IMR-90 (cell line): ENCODE measurements at regions not wholly inside any gene's neighbourhood (a gene's known extent, or its start where the extent isn't known, plus 50 kb on each side); places are given as distances from the start of the nearest gene placed in this dataset.

Source experiments
- ATAC-seq: fragments of 200-7000 bp; cut with Tn5 transposase; 2 replicates; pipeline ENCODE4 v1.9.1; 2020; ENCODE audit warnings: low read depth, mild to moderate bottlenecking, moderate library complexity
- BruUV-seq: library from RNA; stranded (reverse); fragments of 400-500 nt; replicated peaks from 2 replicates; lab custom pipeline; 2021; lab: Mats Ljungman, UMichigan
- CTCF ChIA-PET: fragments of 300-600 bp; formaldehyde crosslinking; extraction: SDS; loops from one replicate; lab custom pipeline; 2021; ENCODE audit warnings: antibody characterized with exemption; lab: Yijun Ruan, JAX
- POLR2A ChIA-PET: fragments of 300-600 bp; sonication (Branson Sonifier 250); formaldehyde crosslinking; loops from one replicate; lab custom pipeline; 2022; ENCODE audit warnings: antibody characterized with exemption; ENCODE audit not compliant: unreplicated experiment; lab: Charles Lee
- DNase-seq: peaks from one replicate; pipeline ENCODE4 v3.0.0; 2013
- H2AFZ ChIP-seq: replicated peaks from 2 replicates; pipeline ENCODE3; 2013; ENCODE audit warnings: low read length, mild to moderate bottlenecking; ENCODE audit not compliant: poor library complexity
- H2AK5ac ChIP-seq: 2 replicates; pipeline ENCODE4 v1.6.1; 2013; ENCODE audit warnings: low read depth, low read length, inconsistent platforms
- H2AK9ac ChIP-seq: replicated peaks from 2 replicates; pipeline ENCODE3; 2013; ENCODE audit warnings: mild to moderate bottlenecking, low read depth, low read length, moderate library complexity; ENCODE audit not compliant: poor library complexity
- H2BK120ac ChIP-seq: 2 replicates; pipeline ENCODE4 v1.6.1; 2013; ENCODE audit warnings: low read depth, low read length, inconsistent platforms
- H2BK15ac ChIP-seq: 3 replicates; pipeline ENCODE4 v1.6.1; 2013; ENCODE audit warnings: low read depth, low read length, inconsistent platforms
- H2BK20ac ChIP-seq: 2 replicates; pipeline ENCODE4 v1.6.1; 2013; ENCODE audit warnings: low read depth, mild to moderate bottlenecking, inconsistent platforms, low read length, moderate library complexity
- H2BK5ac ChIP-seq: 2 replicates; pipeline ENCODE4 v1.6.1; 2013; ENCODE audit warnings: mild to moderate bottlenecking, low read depth, low read length, inconsistent platforms; ENCODE audit not compliant: poor library complexity, severe bottlenecking
- H3K14ac ChIP-seq: replicated peaks from 2 replicates; pipeline ENCODE4 v1.6.1; 2013; ENCODE audit warnings: low read depth, low read length, inconsistent platforms
- H3K18ac ChIP-seq: 2 replicates; pipeline ENCODE4 v1.6.1; 2013; ENCODE audit warnings: low read depth, low read length, control low read depth
- H3K23ac ChIP-seq: 2 replicates; pipeline ENCODE4 v1.6.1; 2013; ENCODE audit warnings: low read depth, low read length, inconsistent platforms
- H3K27ac ChIP-seq: 2 replicates; pipeline ENCODE4 v1.5.1; 2013; ENCODE audit warnings: mild to moderate bottlenecking, control low read depth, low read length; ENCODE audit not compliant: insufficient read depth
- H3K27me3 ChIP-seq: 2 replicates; pipeline ENCODE4 v1.6.1; 2013; ENCODE audit warnings: low read length; ENCODE audit not compliant: control insufficient read depth, insufficient read depth
- H3K36me3 ChIP-seq: 2 replicates; pipeline ENCODE4 v1.6.1; 2013; ENCODE audit warnings: low read length, mixed read lengths; ENCODE audit not compliant: control insufficient read depth, insufficient read depth
- H3K4ac ChIP-seq: 2 replicates; pipeline ENCODE4 v1.6.1; 2013; ENCODE audit warnings: low read depth, low read length, inconsistent platforms
- H3K4me1 ChIP-seq: 2 replicates; pipeline ENCODE4 v1.6.1; 2013; ENCODE audit warnings: low read length, mixed read lengths; ENCODE audit not compliant: control insufficient read depth, insufficient read depth
- H3K4me2 ChIP-seq: 2 replicates; pipeline ENCODE4 v1.6.1; 2013; ENCODE audit warnings: low read depth, mild to moderate bottlenecking, control low read depth, low read length, moderate library complexity
- H3K4me3 ChIP-seq: 2 replicates; pipeline ENCODE4 v1.5.1; 2013; ENCODE audit warnings: low read depth, mild to moderate bottlenecking, control low read depth, low read length, moderate library complexity; ENCODE audit not compliant: insufficient read depth
- H3K56ac ChIP-seq: 2 replicates; pipeline ENCODE4 v1.6.1; 2013; ENCODE audit warnings: low read length, inconsistent platforms; ENCODE audit not compliant: insufficient read depth; ENCODE audit errors: extremely low read depth
- H3K79me1 ChIP-seq, 2 experiments: 2 replicates each; pipeline ENCODE4 v1.6.1; 2013; ENCODE audit warnings: low read length in 2 of 2, inconsistent platforms in 1 of 2, low read depth in 1 of 2
- H3K9ac ChIP-seq: 2 replicates; pipeline ENCODE4 v1.6.1; 2013; ENCODE audit warnings: low read depth, low read length, control low read depth
- H3K9me1 ChIP-seq: 2 replicates; pipeline ENCODE4 v1.6.1; 2013; ENCODE audit warnings: low read length, inconsistent platforms; ENCODE audit not compliant: insufficient read depth
- H3K9me3 ChIP-seq: 2 replicates; pipeline ENCODE4 v1.6.1; 2013; ENCODE audit warnings: low read length; ENCODE audit not compliant: control insufficient read depth, insufficient read depth
- H4K20me1 ChIP-seq: 2 replicates; pipeline ENCODE4 v1.6.1; 2013; ENCODE audit warnings: low read length, inconsistent platforms; ENCODE audit not compliant: insufficient read depth
- H4K5ac ChIP-seq: 2 replicates; pipeline ENCODE4 v1.6.1; 2013; ENCODE audit warnings: mild to moderate bottlenecking, low read depth, low read length, control low read depth
- H4K8ac ChIP-seq, 2 experiments: 2 replicates each; pipeline ENCODE4 v1.6.1; 2013; ENCODE audit warnings: low read depth in 2 of 2, low read length in 2 of 2, control low read depth in 1 of 2, inconsistent platforms in 1 of 2
- H4K91ac ChIP-seq: 2 replicates; pipeline ENCODE4 v1.6.1; 2013; ENCODE audit warnings: low read depth, low read length, inconsistent platforms; ENCODE audit not compliant: insufficient read depth
- BHLHE40 ChIP-seq: fragments of 150-350 bp; IDR thresholded peaks from 2 replicates; pipeline ENCODE4 v1.6.1; 2016; ENCODE audit warnings: mild to moderate bottlenecking, low read depth, low read length
- CEBPB ChIP-seq: IDR thresholded peaks from 2 replicates; pipeline ENCODE4 v1.6.1; 2012; ENCODE audit warnings: low read depth, low read length, improper control_type of control experiment
- CHD1 ChIP-seq: IDR thresholded peaks from 2 replicates; pipeline ENCODE4 v1.6.1; 2012; ENCODE audit warnings: low read depth, low read length, improper control_type of control experiment
- FOS ChIP-seq: fragments of 150-350 bp; IDR thresholded peaks from 2 replicates; pipeline ENCODE4 v1.6.1; 2016; ENCODE audit warnings: low read depth, low read length
- MAFK ChIP-seq: IDR thresholded peaks from 2 replicates; pipeline ENCODE4 v1.6.1; 2012; ENCODE audit warnings: low read depth, low read length, improper control_type of control experiment
- MAZ ChIP-seq: IDR thresholded peaks from 2 replicates; pipeline ENCODE4 v1.6.1; 2012; ENCODE audit warnings: low read depth, mild to moderate bottlenecking, low read length, improper control_type of control experiment, moderate library complexity, borderline replicate concordance
- MXI1 ChIP-seq: IDR thresholded peaks from 2 replicates; pipeline ENCODE4 v1.6.1; 2012; ENCODE audit warnings: low read depth, mild to moderate bottlenecking, low read length, moderate library complexity, borderline replicate concordance
- NFE2L2 ChIP-seq: fragments of 150-350 bp; IDR thresholded peaks from 2 replicates; pipeline ENCODE4 v1.6.1; 2016; ENCODE audit warnings: low read depth, mild to moderate bottlenecking, low read length
- POLR2A ChIP-seq: IDR thresholded peaks from 2 replicates; pipeline ENCODE4 v1.6.1; 2012; ENCODE audit warnings: mild to moderate bottlenecking, low read depth, low read length
- RAD21 ChIP-seq: IDR thresholded peaks from 2 replicates; pipeline ENCODE4 v1.6.1; 2012; ENCODE audit warnings: low read length, improper control_type of control experiment
- RCOR1 ChIP-seq: IDR thresholded peaks from 2 replicates; pipeline ENCODE4 v1.6.1; 2012; ENCODE audit warnings: mild to moderate bottlenecking, low read length, improper control_type of control experiment; ENCODE audit not compliant: insufficient replicate concordance
- RFX5 ChIP-seq: IDR thresholded peaks from 2 replicates; pipeline ENCODE4 v1.8.0; 2012; ENCODE audit warnings: low read depth, mild to moderate bottlenecking, low read length, moderate library complexity
- SMC3 ChIP-seq: fragments of 150-350 bp; IDR thresholded peaks from 2 replicates; pipeline ENCODE4 v1.6.1; 2016; ENCODE audit warnings: low read depth, mild to moderate bottlenecking, antibody characterized with exemption, low read length, moderate library complexity
- WGBS, 2 experiments: methylation state at CpG; one replicate each; pipeline versions ENCODE4 v1.1.5 to v1.1.7; 2013; ENCODE audit warnings: missing lambda C conversion rate in 2 of 2; ENCODE audit not compliant: insufficient read length in 1 of 2; ENCODE audit errors: extremely low coverage in 2 of 2; 5-methylcytosine and 5-hydroxymethylcytosine counted together
- dilution Hi-C: fragments of 300-500 bp; cut with HindIII; formaldehyde crosslinking; loops from one replicate; pipeline ENCODE4 v1.14.3; 2018; ENCODE audit warnings: low sequenced_read_pairs; ENCODE audit not compliant: unreplicated experiment
- in situ Hi-C: fragments of 300-500 bp; cut with MboI; formaldehyde crosslinking; loops from 3 replicates; pipeline ENCODE4 v1.14.3; 2019; ENCODE audit warnings: low sequenced_read_pairs, inconsistent platforms, mixed read lengths
- intact Hi-C: fragments of 100-400 bp; cut with micrococcal nuclease; formaldehyde crosslinking; loops from 2 replicates; pipeline ENCODE4 v1.10.0; 2022
- TF ChIP-seq, protein P1 (sequence below): conservative IDR thresholded peaks from 2 replicates; pipeline ENCODE4 v1.5.1; 2012; ENCODE audit warnings: mild to moderate bottlenecking, low read depth, low read length, improper control_type of control experiment
- TF ChIP-seq, protein P2 (sequence below): fragments of 150-350 bp; IDR thresholded peaks from 2 replicates; pipeline ENCODE4 v1.6.1; 2016; ENCODE audit warnings: low read depth, mild to moderate bottlenecking, low read length, moderate library complexity, borderline replicate concordance
- TF ChIP-seq, protein P3 (sequence below): fragments of 150-350 bp; IDR thresholded peaks from 2 replicates; pipeline ENCODE4 v1.6.1; 2017; ENCODE audit warnings: mild to moderate bottlenecking, antibody characterized with exemption, low read length, low read depth

DNA sequence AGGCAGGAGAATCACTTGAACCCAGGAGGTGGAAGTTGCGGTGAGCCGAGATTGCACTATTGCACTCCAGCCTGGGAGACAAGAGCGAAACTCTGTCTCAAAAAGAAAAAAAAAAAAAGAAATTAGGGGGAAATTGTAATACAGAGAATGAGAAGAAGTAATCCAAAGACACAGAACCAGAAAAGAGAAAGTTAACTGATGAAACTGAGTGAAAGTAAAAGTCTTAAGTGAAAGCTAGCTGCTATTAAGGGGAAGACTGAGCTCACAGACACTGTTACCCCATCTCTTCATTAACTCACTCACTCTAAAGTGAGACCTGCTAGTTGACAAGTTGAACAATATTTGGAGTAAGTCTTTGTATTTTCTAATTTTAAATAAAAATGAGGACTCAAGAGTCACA, 763.0 kb upstream of the PCDH10 start:
- no peak overlapping the region for H3K23ac ChIP-seq
- no peak overlapping the region for H3K56ac ChIP-seq
- WGBS, 2 experiments: 100% methylated on average over 1 of the region's 3 CpGs; no CpG with 5 or more reads in 1 of the 2 experiments
- ChIA-PET CTCF (interaction anchor here (0.7 kb wide), 1 partner anchor 1503 kb away, joined by 4 read pairs; no protein-coding TSS in a partner anchor), POLR2A (no interaction called here)
- intact Hi-C loops: no loop called here
- H3K4me3 ChIP-seq: no peak overlapping the region
- H3K79me1 ChIP-seq: no peaks in the 10 kb centered on the region
- H3K27ac ChIP-seq: no peak overlapping the region
- no peak overlapping the region for H4K91ac ChIP-seq
- H2BK5ac ChIP-seq: no peak overlapping the region
- no peak for ATAC-seq
- H3K27me3 ChIP-seq: no peaks in the 10 kb centered on the region
- H3K9ac ChIP-seq: no peak overlapping the region
- H2BK120ac ChIP-seq: no peak overlapping the region
- H2BK20ac ChIP-seq: no peak overlapping the region
- no peak for TF ChIP-seq POLR2A
- TF ChIP-seq RFX5: no peak
- TF ChIP-seq CEBPB: no peak
- no peak for TF ChIP-seq FOS
- no peak for TF ChIP-seq CHD1
- TF ChIP-seq, protein P1, sequence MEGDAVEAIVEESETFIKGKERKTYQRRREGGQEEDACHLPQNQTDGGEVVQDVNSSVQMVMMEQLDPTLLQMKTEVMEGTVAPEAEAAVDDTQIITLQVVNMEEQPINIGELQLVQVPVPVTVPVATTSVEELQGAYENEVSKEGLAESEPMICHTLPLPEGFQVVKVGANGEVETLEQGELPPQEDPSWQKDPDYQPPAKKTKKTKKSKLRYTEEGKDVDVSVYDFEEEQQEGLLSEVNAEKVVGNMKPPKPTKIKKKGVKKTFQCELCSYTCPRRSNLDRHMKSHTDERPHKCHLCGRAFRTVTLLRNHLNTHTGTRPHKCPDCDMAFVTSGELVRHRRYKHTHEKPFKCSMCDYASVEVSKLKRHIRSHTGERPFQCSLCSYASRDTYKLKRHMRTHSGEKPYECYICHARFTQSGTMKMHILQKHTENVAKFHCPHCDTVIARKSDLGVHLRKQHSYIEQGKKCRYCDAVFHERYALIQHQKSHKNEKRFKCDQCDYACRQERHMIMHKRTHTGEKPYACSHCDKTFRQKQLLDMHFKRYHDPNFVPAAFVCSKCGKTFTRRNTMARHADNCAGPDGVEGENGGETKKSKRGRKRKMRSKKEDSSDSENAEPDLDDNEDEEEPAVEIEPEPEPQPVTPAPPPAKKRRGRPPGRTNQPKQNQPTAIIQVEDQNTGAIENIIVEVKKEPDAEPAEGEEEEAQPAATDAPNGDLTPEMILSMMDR: no peak
- no peak for TF ChIP-seq RCOR1
- no peak for TF ChIP-seq MAZ
- TF ChIP-seq, protein P2, sequence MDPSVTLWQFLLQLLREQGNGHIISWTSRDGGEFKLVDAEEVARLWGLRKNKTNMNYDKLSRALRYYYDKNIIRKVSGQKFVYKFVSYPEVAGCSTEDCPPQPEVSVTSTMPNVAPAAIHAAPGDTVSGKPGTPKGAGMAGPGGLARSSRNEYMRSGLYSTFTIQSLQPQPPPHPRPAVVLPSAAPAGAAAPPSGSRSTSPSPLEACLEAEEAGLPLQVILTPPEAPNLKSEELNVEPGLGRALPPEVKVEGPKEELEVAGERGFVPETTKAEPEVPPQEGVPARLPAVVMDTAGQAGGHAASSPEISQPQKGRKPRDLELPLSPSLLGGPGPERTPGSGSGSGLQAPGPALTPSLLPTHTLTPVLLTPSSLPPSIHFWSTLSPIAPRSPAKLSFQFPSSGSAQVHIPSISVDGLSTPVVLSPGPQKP: no peak
- TF ChIP-seq RAD21: no peak
- TF ChIP-seq BHLHE40: no peak
- no peak for TF ChIP-seq MAFK
- TF ChIP-seq NFE2L2: no peak
- TF ChIP-seq MXI1: no peak
- no peak for TF ChIP-seq SMC3
- TF ChIP-seq, protein P3, sequence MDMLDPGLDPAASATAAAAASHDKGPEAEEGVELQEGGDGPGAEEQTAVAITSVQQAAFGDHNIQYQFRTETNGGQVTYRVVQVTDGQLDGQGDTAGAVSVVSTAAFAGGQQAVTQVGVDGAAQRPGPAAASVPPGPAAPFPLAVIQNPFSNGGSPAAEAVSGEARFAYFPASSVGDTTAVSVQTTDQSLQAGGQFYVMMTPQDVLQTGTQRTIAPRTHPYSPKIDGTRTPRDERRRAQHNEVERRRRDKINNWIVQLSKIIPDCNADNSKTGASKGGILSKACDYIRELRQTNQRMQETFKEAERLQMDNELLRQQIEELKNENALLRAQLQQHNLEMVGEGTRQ: no peak
- H2AFZ ChIP-seq: no peak overlapping the region
- no peak overlapping the region for H4K5ac ChIP-seq
- H3K4ac ChIP-seq: no peak overlapping the region
- in situ Hi-C loops: no loop called here
- no peaks in the 10 kb centered on the region for H3K4me1 ChIP-seq
- peaks cover 2% of the 10 kb centered on the region; the same call in 1 of the 2 replicates for H3K9me3 ChIP-seq
- no peak overlapping the region for H3K4me2 ChIP-seq
- dilution Hi-C loops: no loop called here
- no peak overlapping the region for H2BK15ac ChIP-seq
- no peaks in the 10 kb centered on the region for H3K36me3 ChIP-seq
- no peaks in the 10 kb centered on the region for H3K9me1 ChIP-seq
- no peak overlapping the region for H2AK5ac ChIP-seq
- no peak overlapping the region for H2AK9ac ChIP-seq
- BruUV-seq: no TSS peak
- no peak overlapping the region for H3K18ac ChIP-seq
- no peak overlapping the region for H4K8ac ChIP-seq
- no peaks in the 10 kb centered on the region for H4K20me1 ChIP-seq
- no peak for DNase-seq
- H3K14ac ChIP-seq: no peak overlapping the region
